GM10266 (cell line): ENCODE measurements at regions not wholly inside any gene's neighbourhood (a gene's known extent, or its start where the extent isn't known, plus 50 kb on each side); places are given as distances from the start of the nearest gene placed in this dataset.

Experiments
- DNase-seq: peaks from one replicate; pipeline ENCODE4 v3.0.0; 2012; ENCODE audit errors: extremely low spot score
- TF ChIP-seq, protein P1 (sequence below): IDR thresholded peaks from 2 replicates; pipeline ENCODE4 v1.5.1; 2012; ENCODE audit warnings: mild to moderate bottlenecking, low read depth; ENCODE audit not compliant: control insufficient read depth, insufficient read depth; ENCODE audit errors: missing control alignments

DNA sequence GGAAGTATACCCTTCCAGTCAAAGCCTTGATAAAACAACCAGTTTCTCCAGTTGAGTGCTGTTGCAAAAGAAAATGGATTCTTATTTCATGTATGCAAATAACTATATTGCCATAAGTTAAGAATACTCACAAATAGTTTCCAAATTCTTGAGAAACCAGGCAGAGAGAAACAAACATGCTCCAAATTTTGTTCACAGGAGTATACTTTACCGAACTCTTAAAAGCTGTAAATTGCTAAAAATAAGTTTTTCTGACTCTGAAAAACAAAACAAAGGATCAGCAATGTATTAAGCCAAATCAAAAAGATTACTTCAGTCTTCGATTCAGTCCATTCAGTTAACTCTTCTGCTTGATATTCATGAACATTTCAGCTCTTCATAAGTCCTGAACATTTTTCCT is 646.5 kb downstream of the MCTP2 start:
- TF ChIP-seq, protein P1, sequence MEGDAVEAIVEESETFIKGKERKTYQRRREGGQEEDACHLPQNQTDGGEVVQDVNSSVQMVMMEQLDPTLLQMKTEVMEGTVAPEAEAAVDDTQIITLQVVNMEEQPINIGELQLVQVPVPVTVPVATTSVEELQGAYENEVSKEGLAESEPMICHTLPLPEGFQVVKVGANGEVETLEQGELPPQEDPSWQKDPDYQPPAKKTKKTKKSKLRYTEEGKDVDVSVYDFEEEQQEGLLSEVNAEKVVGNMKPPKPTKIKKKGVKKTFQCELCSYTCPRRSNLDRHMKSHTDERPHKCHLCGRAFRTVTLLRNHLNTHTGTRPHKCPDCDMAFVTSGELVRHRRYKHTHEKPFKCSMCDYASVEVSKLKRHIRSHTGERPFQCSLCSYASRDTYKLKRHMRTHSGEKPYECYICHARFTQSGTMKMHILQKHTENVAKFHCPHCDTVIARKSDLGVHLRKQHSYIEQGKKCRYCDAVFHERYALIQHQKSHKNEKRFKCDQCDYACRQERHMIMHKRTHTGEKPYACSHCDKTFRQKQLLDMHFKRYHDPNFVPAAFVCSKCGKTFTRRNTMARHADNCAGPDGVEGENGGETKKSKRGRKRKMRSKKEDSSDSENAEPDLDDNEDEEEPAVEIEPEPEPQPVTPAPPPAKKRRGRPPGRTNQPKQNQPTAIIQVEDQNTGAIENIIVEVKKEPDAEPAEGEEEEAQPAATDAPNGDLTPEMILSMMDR = no peak
- DNase-seq = no peak

DNA sequence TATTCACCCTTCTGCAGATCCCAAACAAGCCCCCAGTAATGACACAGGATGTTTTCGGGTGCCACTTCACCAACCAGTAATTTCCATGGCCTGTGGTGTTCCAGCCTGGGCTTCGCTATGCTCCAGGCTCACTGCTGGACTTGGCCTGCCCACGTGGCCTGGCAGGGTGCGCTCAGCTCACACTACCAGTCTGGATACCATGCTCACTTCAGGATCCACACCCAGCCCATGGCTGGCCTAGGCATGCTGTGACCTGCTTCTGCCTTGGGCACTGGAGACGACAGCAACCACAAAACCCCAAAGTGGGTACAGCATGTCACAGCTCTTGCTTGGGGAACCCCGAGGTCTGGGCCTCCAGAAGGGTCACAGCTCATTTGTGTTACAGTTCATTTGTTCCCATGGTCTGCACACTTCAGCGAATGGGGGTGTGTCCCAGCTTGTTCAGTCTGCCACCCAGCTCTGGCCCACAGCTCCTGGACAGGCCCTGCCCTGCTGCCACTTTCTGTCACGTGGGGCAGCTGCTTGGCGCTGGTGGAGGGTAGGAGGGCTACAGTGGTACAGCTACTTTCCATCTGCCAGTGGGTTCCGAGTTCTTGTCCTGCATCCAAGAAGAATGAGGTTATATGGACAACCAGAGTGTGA is 650.8 kb downstream of the MCTP2 start:
- DNase-seq = no peak
- TF ChIP-seq, protein P1 = no peak

DNA sequence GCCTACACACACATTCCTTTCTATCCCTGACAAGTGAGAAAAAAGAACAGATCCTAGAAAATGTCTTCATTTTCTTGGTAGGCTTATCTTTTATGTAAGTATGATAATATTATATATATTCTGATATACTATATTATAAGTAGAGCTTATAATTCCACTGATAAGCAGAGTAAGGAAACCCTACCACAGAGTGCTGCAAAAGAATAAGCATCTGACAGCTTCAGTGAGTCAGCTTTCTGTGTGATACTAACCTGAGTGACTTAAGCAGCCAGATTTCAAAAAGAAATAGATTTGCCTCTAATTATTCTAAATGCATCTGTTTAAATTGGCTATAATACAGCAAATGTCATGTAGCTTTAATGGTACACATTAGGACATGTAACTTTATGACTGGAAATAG is 656.0 kb downstream of the MCTP2 start:
- no peak for DNase-seq
- TF ChIP-seq, protein P1 = no peak

DNA sequence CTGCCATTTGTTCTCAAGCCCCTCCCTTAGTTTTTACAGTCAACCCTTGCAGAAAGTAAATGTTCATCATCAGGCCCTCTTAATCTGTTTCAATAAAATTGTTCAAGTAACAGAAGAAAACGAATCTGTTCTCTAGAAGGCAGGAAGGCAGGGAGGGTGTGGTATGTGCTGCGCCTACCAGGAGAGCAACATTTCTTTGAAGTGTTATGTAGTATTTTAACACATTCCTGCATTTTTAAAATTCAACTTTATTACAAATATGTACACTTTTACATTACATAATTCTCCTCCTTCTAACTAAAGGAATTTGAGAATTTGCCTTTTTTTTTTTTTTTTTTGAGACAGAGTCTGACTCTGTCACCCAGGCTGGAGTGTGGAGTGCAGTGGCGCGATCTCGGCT is 657.8 kb downstream of the MCTP2 start:
- DNase-seq = no peak
- TF ChIP-seq, protein P1 = no peak

DNA sequence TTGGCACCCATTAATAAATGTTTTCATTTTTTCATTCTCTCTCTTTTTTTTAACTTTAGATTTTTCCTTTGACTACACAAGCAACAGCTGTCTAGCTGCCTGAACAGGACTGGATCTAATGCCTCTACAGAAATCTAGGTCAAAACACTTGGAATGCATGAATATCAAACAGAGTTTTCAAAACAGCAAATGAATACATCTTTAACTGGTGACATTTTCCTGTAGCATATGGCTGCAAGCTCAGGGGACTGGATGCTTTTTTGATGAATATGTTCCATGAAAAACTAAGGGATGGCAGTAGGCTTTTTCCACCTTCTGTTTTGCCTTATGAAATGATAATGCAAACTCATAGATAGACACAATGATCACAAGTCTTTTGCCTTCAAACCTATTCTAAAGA is 661.7 kb downstream of the MCTP2 start:
- TF ChIP-seq, protein P1 = no peak
- no peak for DNase-seq

DNA sequence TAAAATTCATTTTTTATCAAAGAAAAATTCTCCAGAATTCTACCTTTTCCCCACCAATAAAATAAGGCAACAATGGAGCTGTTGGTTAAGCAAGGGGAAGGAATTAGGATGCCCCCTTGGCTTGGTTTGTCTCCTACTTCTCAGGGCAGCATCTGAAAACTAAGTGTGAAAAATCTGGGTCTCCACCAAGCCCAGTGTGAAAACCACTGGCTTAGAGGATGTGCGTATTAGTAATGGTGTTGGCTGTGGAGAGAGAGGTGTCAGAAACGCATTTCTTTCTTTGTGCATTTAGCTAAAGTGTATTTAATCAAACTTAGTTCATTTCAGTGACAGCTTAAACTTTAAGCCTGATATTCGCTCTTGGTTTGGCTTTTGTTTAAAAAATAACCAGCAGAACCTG is 662.7 kb downstream of the MCTP2 start:
- TF ChIP-seq, protein P1 = no peak
- DNase-seq = no peak

DNA sequence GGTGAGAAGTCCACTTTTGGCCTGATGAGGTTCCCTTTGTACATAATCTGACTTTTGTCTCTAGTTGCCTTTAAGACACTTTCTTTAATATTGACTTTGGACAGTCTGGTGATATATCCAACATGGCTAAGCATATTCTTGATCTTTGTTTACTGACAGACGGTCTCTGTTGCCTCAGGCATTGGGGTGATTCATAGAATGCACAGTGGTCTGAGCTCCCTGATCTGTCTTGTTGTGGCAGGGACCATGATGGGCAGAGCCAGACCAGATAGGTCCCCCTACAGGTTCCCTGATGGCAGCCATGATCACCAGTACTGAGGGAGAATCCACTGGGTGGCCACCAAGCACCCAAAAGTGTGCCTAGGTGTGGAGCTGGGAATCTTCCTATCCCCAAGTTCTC is 678.1 kb downstream of the MCTP2 start:
- TF ChIP-seq, protein P1 = no peak
- no peak for DNase-seq
